ENCODE measurements at regions not wholly inside any gene's neighbourhood (a gene's known extent, or its start where the extent isn't known, plus 50 kb on each side); places are given as distances from the start of the nearest gene placed in this dataset.

GRCh38 chr22:46043816-46044620 lies 67.1 kb upstream of the WNT7B start:
- 84 to 92% methylated on average over 15 to 28 of the region's 28 CpGs for WGBS, 2 experiments (ENCODE audit: insufficient coverage in 1 of 2, insufficient read length in 1 of 2)
- no peak overlapping the region for H3K27ac ChIP-seq (ENCODE audit: low read depth, low read length)
- Mint-ChIP-seq H3K27ac (peak overlapping the region; percentile 66), H3K4me1 (peaks cover 6% of the 10 kb centered on the region), H3K36me3 (ENCODE audit: low read depth) (no peaks in the 10 kb centered on the region), H3K27me3 (ENCODE audit: insufficient read depth) (peaks cover 21% of the 10 kb centered on the region), H3K9me3 (no peaks in the 10 kb centered on the region), H3K4me3 (peak overlapping the region; percentile 54)
- H3K9me3 ChIP-seq (ENCODE audit: control insufficient read depth, low read length), result no peaks in the 10 kb centered on the region
- H3K4me1 ChIP-seq (ENCODE audit: control insufficient read depth, insufficient read depth, low read length), result no peaks in the 10 kb centered on the region
- no peak for TF ChIP-seq CTCF (conservative IDR thresholded peaks at IDR 0.05)
- peak overlapping the region; percentile 56 for H3K4me3 ChIP-seq (ENCODE audit: low read length)
- peak; percentile 69 for DNase-seq
- H3K9ac ChIP-seq (ENCODE audit: extremely low read depth, low read length, poor library complexity, severe bottlenecking), result no peak overlapping the region
- peaks cover 40% of the 10 kb centered on the region for H3K27me3 ChIP-seq (ENCODE audit: control insufficient read depth, insufficient read depth, low read length, poor library complexity, severe bottlenecking)
- H3K36me3 ChIP-seq (ENCODE audit: control insufficient read depth, insufficient read depth, low read length), result no peaks in the 10 kb centered on the region

- H3K36me3 ChIP-seq (ENCODE audit: control insufficient read depth, insufficient read depth, low read length), result no peaks in the 10 kb centered on the region
- DNase-seq, result peak; percentile 74
- Mint-ChIP-seq H3K36me3 (ENCODE audit: low read depth) (no peaks in the 10 kb centered on the region), H3K27me3 (ENCODE audit: insufficient read depth) (peaks cover 22% of the 10 kb centered on the region), H3K9me3 (no peaks in the 10 kb centered on the region), H3K27ac (no peak overlapping the region), H3K4me3 (peak overlapping the region; percentile 54), H3K4me1 (peaks cover 6% of the 10 kb centered on the region)
- WGBS, 2 experiments (ENCODE audit: insufficient coverage in 1 of 2, insufficient read length in 1 of 2), result 5 to 12% methylated on average over 25 to 86 of the region's 87 CpGs
- peak overlapping the region; percentile 60 for H3K4me3 ChIP-seq (ENCODE audit: low read length)
- no peaks in the 10 kb centered on the region for H3K4me1 ChIP-seq (ENCODE audit: control insufficient read depth, insufficient read depth, low read length)
- H3K27ac ChIP-seq (ENCODE audit: low read depth, low read length), result no peak overlapping the region
- H3K9me3 ChIP-seq (ENCODE audit: control insufficient read depth, low read length), result no peaks in the 10 kb centered on the region
- H3K27me3 ChIP-seq (ENCODE audit: control insufficient read depth, insufficient read depth, low read length, poor library complexity, severe bottlenecking), result peaks cover 40% of the 10 kb centered on the region
- H3K9ac ChIP-seq (ENCODE audit: extremely low read depth, low read length, poor library complexity, severe bottlenecking), result no peak overlapping the region
- TF ChIP-seq CTCF (conservative IDR thresholded peaks at IDR 0.05), result no peak
Measured at GRCh38 chr22:46044621-46045458, 67.9 kb upstream of the WNT7B start.

GRCh38 chr22:46045459-46046298 lies 68.7 kb upstream of the WNT7B start:
- Histone ChIP-seq H3K27ac (ENCODE audit: low read depth, low read length) (no peak overlapping the region), H3K4me3 (ENCODE audit: low read length) (no peak overlapping the region), H3K36me3 (ENCODE audit: control insufficient read depth, insufficient read depth, low read length) (no peaks in the 10 kb centered on the region), H3K27me3 (ENCODE audit: control insufficient read depth, insufficient read depth, low read length, poor library complexity, severe bottlenecking) (peaks cover 40% of the 10 kb centered on the region), H3K9me3 (ENCODE audit: control insufficient read depth, low read length) (no peaks in the 10 kb centered on the region), H3K4me1 (ENCODE audit: control insufficient read depth, insufficient read depth, low read length) (no peaks in the 10 kb centered on the region), H3K9ac (ENCODE audit: extremely low read depth, low read length, poor library complexity, severe bottlenecking) (no peak overlapping the region)
- H3K4me1 Mint-ChIP-seq, result peaks cover 6% of the 10 kb centered on the region
- DNase-seq, result peak; percentile 44
- H3K36me3 Mint-ChIP-seq (ENCODE audit: low read depth), result no peaks in the 10 kb centered on the region
- H3K4me3 Mint-ChIP-seq, result peak overlapping the region; percentile 54
- WGBS, 2 experiments (ENCODE audit: insufficient coverage in 1 of 2, insufficient read length in 1 of 2), result 90 to 97% methylated on average over 8 to 12 of the region's 12 CpGs
- no peak for TF ChIP-seq CTCF (conservative IDR thresholded peaks at IDR 0.05)
- no peak overlapping the region for H3K27ac Mint-ChIP-seq
- H3K9me3 Mint-ChIP-seq, result no peaks in the 10 kb centered on the region
- peaks cover 24% of the 10 kb centered on the region for H3K27me3 Mint-ChIP-seq (ENCODE audit: insufficient read depth)

Data from endodermal cell (in vitro differentiated cells).